Adrenal gland (tissue), 5 donors: ENCODE measurements at regions not wholly inside any gene's neighbourhood (a gene's known extent, or its start where the extent isn't known, plus 50 kb on each side); places are given as distances from the start of the nearest gene placed in this dataset.

Source experiments
- POLR2A ChIP-seq, 2 donors: fragments of 450-650 bp; IDR thresholded peaks; one replicate each; pipeline ENCODE4 v1.6.1; 2017; ENCODE audit warnings: antibody characterized with exemption in 2 of 2, mild to moderate bottlenecking in 2 of 2, moderate library complexity in 1 of 2
- TF ChIP-seq, protein P1 (sequence below), 6 experiments: fragments of 450-650 bp in 4 of 6; fragments of 200-600 bp in 2 of 6; sonication (generic) in 1 of 6; IDR thresholded peaks; 1 replicate in 5 of 6; 2 replicates in 1 of 6; pipeline versions ENCODE4 v1.5.1 to v1.8.0; 2016 to 2021; ENCODE audit warnings: antibody characterized with exemption in 6 of 6, mild to moderate bottlenecking in 2 of 6, moderate library complexity in 1 of 6
- donor health status: DM: no; HTN: no; CAD: no.

DNA sequence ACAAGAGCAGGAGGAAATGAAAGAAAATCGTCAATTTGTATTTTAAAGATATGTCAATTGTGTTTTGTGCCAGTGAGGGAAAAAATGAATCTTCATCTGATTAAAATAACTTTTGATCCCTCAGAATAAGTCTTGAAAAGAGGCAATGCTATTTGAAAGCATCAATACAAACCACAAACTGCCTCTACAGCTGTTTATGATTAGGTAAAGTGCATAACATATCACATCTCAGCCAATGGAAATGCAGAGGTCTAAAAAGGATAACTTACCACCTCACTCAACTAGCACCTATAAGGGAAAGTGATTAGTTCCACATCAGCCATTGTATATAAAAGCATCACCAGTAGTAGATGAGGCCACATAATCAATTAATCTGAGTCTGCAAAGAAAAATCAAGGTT lies 492.2 kb upstream of the CDH2 start:
- TF ChIP-seq, protein P1, sequence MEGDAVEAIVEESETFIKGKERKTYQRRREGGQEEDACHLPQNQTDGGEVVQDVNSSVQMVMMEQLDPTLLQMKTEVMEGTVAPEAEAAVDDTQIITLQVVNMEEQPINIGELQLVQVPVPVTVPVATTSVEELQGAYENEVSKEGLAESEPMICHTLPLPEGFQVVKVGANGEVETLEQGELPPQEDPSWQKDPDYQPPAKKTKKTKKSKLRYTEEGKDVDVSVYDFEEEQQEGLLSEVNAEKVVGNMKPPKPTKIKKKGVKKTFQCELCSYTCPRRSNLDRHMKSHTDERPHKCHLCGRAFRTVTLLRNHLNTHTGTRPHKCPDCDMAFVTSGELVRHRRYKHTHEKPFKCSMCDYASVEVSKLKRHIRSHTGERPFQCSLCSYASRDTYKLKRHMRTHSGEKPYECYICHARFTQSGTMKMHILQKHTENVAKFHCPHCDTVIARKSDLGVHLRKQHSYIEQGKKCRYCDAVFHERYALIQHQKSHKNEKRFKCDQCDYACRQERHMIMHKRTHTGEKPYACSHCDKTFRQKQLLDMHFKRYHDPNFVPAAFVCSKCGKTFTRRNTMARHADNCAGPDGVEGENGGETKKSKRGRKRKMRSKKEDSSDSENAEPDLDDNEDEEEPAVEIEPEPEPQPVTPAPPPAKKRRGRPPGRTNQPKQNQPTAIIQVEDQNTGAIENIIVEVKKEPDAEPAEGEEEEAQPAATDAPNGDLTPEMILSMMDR (IDR thresholded peaks at IDR 0.05), result no peak
- TF ChIP-seq POLR2A (IDR thresholded peaks at IDR 0.05), result no peak
